Trophoblast cell (in vitro differentiated cells and primary cell): ENCODE measurements at regions not wholly inside any gene's neighbourhood (a gene's known extent, or its start where the extent isn't known, plus 50 kb on each side); places are given as distances from the start of the nearest gene placed in this dataset.
A peak's percentile ranks its signal among the peaks of the same experiment; 100 is the strongest.

Experiments used
- DNase-seq, 2 donors: peaks; one replicate each; pipeline ENCODE4 v3.0.0-alpha.2; 2016
- H2AFZ ChIP-seq: 2 replicates; pipeline ENCODE4 v1.6.1; 2013; ENCODE audit warnings: low read length, moderate library complexity, mild to moderate bottlenecking; ENCODE audit not compliant: insufficient read depth, poor library complexity
- H2AK5ac ChIP-seq: 2 replicates; pipeline ENCODE4 v1.6.1; 2013; ENCODE audit warnings: mild to moderate bottlenecking, low read length
- H2BK120ac ChIP-seq: 2 replicates; pipeline ENCODE4 v1.6.1; 2013; ENCODE audit warnings: low read length, mild to moderate bottlenecking, moderate library complexity; ENCODE audit not compliant: insufficient read depth, poor library complexity
- H2BK12ac ChIP-seq: 2 replicates; pipeline ENCODE4 v1.6.1; 2013; ENCODE audit warnings: mild to moderate bottlenecking, low read length, moderate library complexity
- H2BK5ac ChIP-seq: 2 replicates; pipeline ENCODE4 v1.6.1; 2013; ENCODE audit warnings: low read length, low read depth, moderate library complexity, mild to moderate bottlenecking; ENCODE audit not compliant: poor library complexity
- H3K14ac ChIP-seq: 2 replicates; pipeline ENCODE4 v1.6.1; 2013; ENCODE audit warnings: mild to moderate bottlenecking, low read length
- H3K18ac ChIP-seq: 2 replicates; pipeline ENCODE4 v1.6.1; 2013; ENCODE audit warnings: mild to moderate bottlenecking, low read length
- H3K23ac ChIP-seq: 2 replicates; pipeline ENCODE4 v1.6.1; 2013; ENCODE audit warnings: low read length
- H3K27ac ChIP-seq: 2 replicates; pipeline ENCODE4 v1.5.1; 2013; ENCODE audit warnings: low read depth, mild to moderate bottlenecking, inconsistent platforms, low read length, moderate library complexity
- H3K27me3 ChIP-seq: 2 replicates; pipeline ENCODE4 v1.6.1; 2013; ENCODE audit warnings: inconsistent platforms, mild to moderate bottlenecking, low read length, moderate library complexity; ENCODE audit not compliant: insufficient read depth
- H3K36me3 ChIP-seq, 2 experiments: 1 replicate in 1 of 2; 2 replicates in 1 of 2; pipeline ENCODE4 v1.6.1; 2013; ENCODE audit warnings: low read length in 2 of 2, mild to moderate bottlenecking in 2 of 2, moderate library complexity in 1 of 2; ENCODE audit not compliant: insufficient read depth in 2 of 2, control insufficient read depth in 1 of 2
- H3K4ac ChIP-seq: 2 replicates; pipeline ENCODE4 v1.6.1; 2013; ENCODE audit warnings: low read depth, mild to moderate bottlenecking, low read length, moderate library complexity
- H3K4me1 ChIP-seq, 2 experiments: 1 replicate in 1 of 2; 2 replicates in 1 of 2; pipeline ENCODE4 v1.6.1; 2013; ENCODE audit warnings: low read length in 2 of 2, mild to moderate bottlenecking in 2 of 2, moderate library complexity in 1 of 2; ENCODE audit not compliant: insufficient read depth in 2 of 2, control insufficient read depth in 1 of 2
- H3K4me2 ChIP-seq: 2 replicates; pipeline ENCODE4 v1.6.1; 2013; ENCODE audit warnings: inconsistent platforms, mild to moderate bottlenecking, low read length, moderate library complexity
- H3K4me3 ChIP-seq: 2 replicates; pipeline ENCODE4 v1.5.1; 2013; ENCODE audit warnings: mild to moderate bottlenecking, low read depth, low read length, inconsistent platforms
- H3K79me1 ChIP-seq: one replicate; pipeline ENCODE4 v1.6.1; 2013; ENCODE audit warnings: low read length
- H3K79me2 ChIP-seq: 2 replicates; pipeline ENCODE4 v1.6.1; 2013; ENCODE audit warnings: low read length, mild to moderate bottlenecking; ENCODE audit not compliant: control insufficient read depth, insufficient read depth, poor library complexity
- H3K9ac ChIP-seq: 2 replicates; pipeline ENCODE4 v1.6.1; 2013; ENCODE audit warnings: mild to moderate bottlenecking, low read length
- H3K9me3 ChIP-seq: 2 replicates; pipeline ENCODE4 v1.6.1; 2013; ENCODE audit warnings: low read depth, mild to moderate bottlenecking, control low read depth, inconsistent platforms, low read length; ENCODE audit not compliant: insufficient read depth
- H4K12ac ChIP-seq: 2 replicates; pipeline ENCODE4 v1.6.1; 2013; ENCODE audit warnings: low read depth, mild to moderate bottlenecking, low read length, moderate library complexity
- H4K8ac ChIP-seq: 2 replicates; pipeline ENCODE4 v1.6.1; 2013; ENCODE audit warnings: low read depth, mild to moderate bottlenecking, low read length, moderate library complexity
- H4K91ac ChIP-seq: one replicate; pipeline ENCODE4 v1.6.1; 2013; ENCODE audit warnings: low read depth, mild to moderate bottlenecking, low read length, moderate library complexity
- WGBS: extraction: QIAGEN DNeasy Blood & Tissue Kit; methylation state at CpG from one replicate; pipeline ENCODE4 v1.1.7; 2013; ENCODE audit warnings: missing lambda C conversion rate; ENCODE audit not compliant: insufficient read length, insufficient coverage; ENCODE audit errors: extremely low coverage; 5-methylcytosine and 5-hydroxymethylcytosine counted together

DNA sequence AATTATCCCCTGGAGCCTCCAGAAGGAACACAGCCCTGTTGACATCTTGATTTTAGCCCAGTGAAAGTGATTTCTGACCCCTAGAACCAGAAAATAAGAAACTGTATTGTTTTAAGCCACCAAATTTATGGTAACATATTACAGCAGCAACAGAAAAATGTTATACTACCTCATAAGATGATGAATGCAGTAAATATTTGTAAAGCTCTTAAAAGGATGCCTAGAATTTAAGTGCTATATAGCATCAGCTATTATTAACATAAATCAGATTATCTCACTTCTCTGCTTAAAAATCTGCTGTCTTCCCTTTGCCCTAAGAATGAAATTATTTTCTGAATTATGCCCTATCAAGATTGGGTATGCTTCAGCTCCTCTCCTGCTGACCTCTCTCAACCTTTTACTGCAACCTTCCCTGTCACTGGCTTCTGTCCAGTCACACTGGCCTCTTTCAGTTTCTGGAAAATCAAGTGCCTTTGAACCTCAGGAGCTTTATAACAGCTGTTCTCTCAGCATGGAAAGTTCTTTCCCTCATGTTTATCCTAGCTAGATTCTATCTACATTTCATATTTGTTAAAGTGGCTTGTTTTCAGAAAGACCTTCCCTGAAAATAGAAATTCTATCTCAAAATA is 78.9 kb downstream of the GPR37 start:
- Histone ChIP-seq H4K91ac (no peak overlapping the region), H3K79me1 (no peaks in the 10 kb centered on the region), H2AK5ac (no peak overlapping the region), H3K27me3 (no peaks in the 10 kb centered on the region), H2BK120ac (no peak overlapping the region), H3K4me1 (no peaks in the 10 kb centered on the region), H3K9me3 (no peaks in the 10 kb centered on the region), H3K4me2 (no peak overlapping the region), H2AFZ (no peak overlapping the region), H2BK12ac (no peak overlapping the region), H4K12ac (no peak overlapping the region), H3K79me2 (no peaks in the 10 kb centered on the region), H3K4ac (no peak overlapping the region), H3K9ac (no peak overlapping the region), H3K36me3 (no peaks in the 10 kb centered on the region), H3K18ac (no peak overlapping the region), H3K27ac (no peak overlapping the region), H2BK5ac (no peak overlapping the region), H4K8ac (no peak overlapping the region), H3K23ac (no peak overlapping the region), H3K4me3 (no peak overlapping the region), H3K14ac (no peak overlapping the region)
- DNase-seq, result peak in 1 of 2 donors; percentile 19

DNA sequence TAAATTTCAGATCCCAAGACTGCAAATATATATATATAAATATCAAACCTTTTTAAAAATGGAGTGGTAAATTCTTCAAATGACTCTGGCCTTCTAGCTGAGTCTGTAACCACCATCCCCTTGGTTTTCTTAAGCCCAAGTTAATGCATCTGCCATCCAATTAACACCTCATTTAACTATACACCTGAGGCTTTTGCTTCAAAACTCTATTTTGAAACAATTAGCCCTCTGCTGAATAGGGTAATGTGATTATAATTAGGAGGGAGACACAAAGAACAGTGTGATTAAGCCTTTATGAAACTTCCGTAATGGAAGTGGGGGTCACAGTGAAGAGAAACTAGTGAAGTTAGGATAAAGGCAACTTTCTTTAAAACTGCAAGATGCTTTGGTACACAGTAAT is 83.6 kb downstream of the GPR37 start:
- DNase-seq, result no peak
- Histone ChIP-seq H2AFZ (no peak overlapping the region), H3K4me1 (peaks cover 0 to 2% of the 10 kb centered on the region in 2 experiments), H3K79me1 (no peaks in the 10 kb centered on the region), H4K12ac (no peak overlapping the region), H3K9ac (no peak overlapping the region), H3K36me3 (no peaks in the 10 kb centered on the region), H3K9me3 (peaks cover 3% of the 10 kb centered on the region), H3K23ac (no peak overlapping the region), H3K4me3 (no peak overlapping the region), H3K79me2 (no peaks in the 10 kb centered on the region), H2AK5ac (no peak overlapping the region), H4K8ac (no peak overlapping the region), H2BK5ac (no peak overlapping the region), H3K27ac (no peak overlapping the region), H3K4ac (no peak overlapping the region), H3K4me2 (no peak overlapping the region), H4K91ac (no peak overlapping the region), H3K14ac (no peak overlapping the region), H3K27me3 (no peaks in the 10 kb centered on the region), H2BK12ac (no peak overlapping the region), H3K18ac (no peak overlapping the region), H2BK120ac (no peak overlapping the region)
- WGBS, result no CpG with 5 or more reads among the region's 1 CpG

DNA sequence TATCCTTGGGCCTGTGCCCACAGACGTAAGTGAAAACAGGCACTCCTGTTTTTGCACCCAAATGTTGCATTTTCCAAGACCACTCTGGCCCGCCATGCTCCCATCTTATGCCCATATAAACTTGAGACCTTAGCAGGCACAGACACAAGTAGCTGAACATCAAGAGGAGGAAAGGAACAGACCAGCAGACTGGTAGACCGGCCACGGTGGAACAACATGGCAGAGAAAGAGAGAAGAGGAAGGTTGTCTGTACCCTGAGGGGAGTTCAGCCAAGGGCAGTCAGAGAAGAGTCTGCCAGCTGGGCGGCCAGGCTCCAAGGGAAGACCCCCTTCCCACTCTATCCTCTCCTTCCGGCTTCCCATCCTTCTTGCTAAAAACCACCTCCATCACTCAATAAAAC is 85.3 kb downstream of the GPR37 start:
- Histone ChIP-seq H3K23ac (no peak overlapping the region), H3K4me1 (peaks cover 0 to 2% of the 10 kb centered on the region in 2 experiments), H3K79me1 (no peaks in the 10 kb centered on the region), H4K8ac (no peak overlapping the region), H3K9me3 (peaks cover 3% of the 10 kb centered on the region), H4K91ac (no peak overlapping the region), H2AK5ac (no peak overlapping the region), H3K4me2 (no peak overlapping the region), H3K4me3 (no peak overlapping the region), H3K9ac (no peak overlapping the region), H3K36me3 (no peaks in the 10 kb centered on the region), H3K79me2 (no peaks in the 10 kb centered on the region), H3K27me3 (no peaks in the 10 kb centered on the region), H3K27ac (no peak overlapping the region), H4K12ac (no peak overlapping the region), H2BK120ac (no peak overlapping the region), H2AFZ (no peak overlapping the region), H2BK5ac (no peak overlapping the region), H3K4ac (no peak overlapping the region), H3K14ac (no peak overlapping the region), H2BK12ac (no peak overlapping the region), H3K18ac (no peak overlapping the region)
- no CpG with 5 or more reads among the region's 6 CpGs for WGBS
- DNase-seq, result no peak

DNA sequence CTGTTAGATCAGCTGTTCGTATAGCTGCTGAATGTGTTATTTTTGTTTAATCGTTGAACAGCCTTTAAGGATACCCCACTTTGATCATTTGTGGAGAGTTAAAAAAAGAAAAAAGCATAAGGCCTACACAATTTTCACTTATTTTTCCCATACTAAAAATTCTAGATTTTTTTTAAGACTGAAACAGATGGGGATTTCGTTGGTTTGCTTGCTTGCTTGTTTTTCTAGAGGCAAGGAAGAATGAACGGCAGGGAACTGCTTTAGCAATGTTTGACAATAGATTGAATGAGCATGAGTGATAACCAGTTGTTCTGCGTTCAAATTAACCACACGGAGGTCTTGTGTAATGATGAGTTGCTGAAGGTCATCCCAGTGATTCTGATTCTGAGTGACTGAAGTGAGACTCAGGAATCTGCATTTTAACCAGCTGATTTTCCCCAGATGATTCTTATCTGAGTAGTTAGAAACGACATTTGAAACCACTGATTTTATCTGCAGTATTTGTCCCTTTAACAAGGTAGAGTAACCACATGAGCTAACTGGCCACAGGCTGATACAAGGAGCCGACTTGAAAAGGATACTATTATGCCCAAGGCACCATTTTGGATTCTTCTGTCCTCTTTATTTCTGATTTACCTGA is 85.9 kb downstream of the GPR37 start:
- Histone ChIP-seq H3K36me3 (no peaks in the 10 kb centered on the region), H3K9me3 (peaks cover 3% of the 10 kb centered on the region), H3K27ac (no peak overlapping the region), H4K91ac (no peak overlapping the region), H2AFZ (no peak overlapping the region), H4K12ac (no peak overlapping the region), H3K4me1 (peaks cover 0 to 2% of the 10 kb centered on the region in 2 experiments), H3K23ac (no peak overlapping the region), H3K4me2 (no peak overlapping the region), H3K4me3 (no peak overlapping the region), H3K79me1 (no peaks in the 10 kb centered on the region), H2BK120ac (no peak overlapping the region), H3K27me3 (no peaks in the 10 kb centered on the region), H3K18ac (no peak overlapping the region), H2BK5ac (no peak overlapping the region), H2AK5ac (no peak overlapping the region), H4K8ac (no peak overlapping the region), H3K4ac (no peak overlapping the region), H3K79me2 (no peaks in the 10 kb centered on the region), H3K9ac (no peak overlapping the region), H3K14ac (no peak overlapping the region), H2BK12ac (no peak overlapping the region)
- WGBS, result no CpG with 5 or more reads among the region's 8 CpGs
- DNase-seq, result peak; percentile 33 to 82
